Bronchial epithelial cell (primary cell): ENCODE measurements at regions not wholly inside any gene's neighbourhood (a gene's known extent, or its start where the extent isn't known, plus 50 kb on each side); places are given as distances from the start of the nearest gene placed in this dataset.
"Not testable (repeated sequence)": the region's sequence is repeated elsewhere in the genome, so short reads cannot be mapped to it uniquely, and the experiment has no call there.

Experiments
- DNase-seq: peaks from one replicate; pipeline ENCODE4 v3.0.0-alpha.2; 2010; ENCODE audit warnings: low read depth
- FAIRE-seq: peaks from 2 replicates; lab custom pipeline; 2011; peaks lifted over from hg19 to GRCh38; lab: Jason Lieb, UNC
- H3K27me3 ChIP-seq: 2 replicates; pipeline ENCODE4 v1.5.1; 2011; ENCODE audit warnings: low read length; ENCODE audit not compliant: control insufficient read depth, insufficient read depth
- H3K36me3 ChIP-seq: 2 replicates; pipeline ENCODE4 v1.5.1; 2011; ENCODE audit warnings: low read length; ENCODE audit not compliant: control insufficient read depth, insufficient read depth
- H3K4me3 ChIP-seq: 2 replicates; pipeline ENCODE4 v1.5.1; 2011; ENCODE audit warnings: mild to moderate bottlenecking, low read depth, low read length, control low read depth
- TF ChIP-seq, protein P1 (sequence below): IDR thresholded peaks from 2 replicates; pipeline ENCODE4 v1.5.1; 2011; ENCODE audit warnings: mild to moderate bottlenecking, moderate library complexity, low read length, control low read depth, inconsistent platforms; ENCODE audit not compliant: insufficient read depth, severe bottlenecking

DNA sequence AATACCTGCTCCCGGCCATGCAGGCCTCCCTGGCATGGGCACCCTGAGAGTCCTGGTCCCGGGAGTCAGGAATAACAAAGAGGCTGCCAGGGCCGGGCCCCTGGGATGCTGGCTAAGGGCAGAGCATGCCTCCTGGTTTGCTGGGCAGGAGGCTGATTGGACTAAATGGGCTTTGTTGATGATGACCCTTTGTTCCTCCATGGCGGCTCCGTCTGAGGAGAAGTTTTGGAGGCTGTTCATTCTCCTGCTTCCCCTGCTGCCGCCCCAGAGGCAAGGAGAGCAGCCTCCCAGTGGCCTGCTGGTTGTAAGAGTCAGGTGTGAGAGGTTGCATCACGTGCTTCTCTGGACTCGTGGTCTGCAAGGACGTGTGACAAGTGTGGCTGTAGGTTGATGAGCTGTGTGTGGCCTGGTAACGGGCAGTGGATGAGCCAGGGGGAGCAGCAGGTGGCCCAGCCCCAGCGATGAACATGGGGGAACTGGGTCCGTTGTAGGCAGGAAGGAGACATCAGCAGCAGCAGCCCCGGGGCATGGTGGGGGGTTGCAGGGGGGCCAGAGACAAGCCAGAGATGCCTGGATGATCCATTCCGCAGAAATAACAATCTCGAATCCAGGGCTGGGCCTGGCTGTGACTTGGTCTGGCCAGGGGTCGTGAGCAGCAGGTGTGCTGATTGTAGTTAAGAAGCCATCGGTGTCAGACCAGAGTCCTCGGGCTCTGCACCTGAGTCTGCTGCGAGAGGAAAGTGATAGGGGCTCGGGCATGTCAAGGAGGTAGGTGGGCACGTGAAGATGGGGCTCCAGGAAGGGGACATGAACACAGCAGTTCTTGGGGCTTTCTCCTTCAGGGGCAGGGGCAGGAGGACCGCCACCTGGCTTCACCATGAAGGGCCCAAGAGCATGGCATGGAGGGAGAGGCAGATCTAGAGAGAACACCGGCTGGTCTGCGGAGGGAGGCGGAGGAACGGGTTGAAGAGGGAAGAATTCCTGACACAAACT is 101.4 kb downstream of the TNFRSF13B start:
- DNase-seq (no peak), FAIRE-seq (no peak)
- H3K4me3 ChIP-seq: no peak overlapping the region
- no peaks in the 10 kb centered on the region for H3K27me3 ChIP-seq
- H3K36me3 ChIP-seq: no peaks in the 10 kb centered on the region
- TF ChIP-seq, protein P1, sequence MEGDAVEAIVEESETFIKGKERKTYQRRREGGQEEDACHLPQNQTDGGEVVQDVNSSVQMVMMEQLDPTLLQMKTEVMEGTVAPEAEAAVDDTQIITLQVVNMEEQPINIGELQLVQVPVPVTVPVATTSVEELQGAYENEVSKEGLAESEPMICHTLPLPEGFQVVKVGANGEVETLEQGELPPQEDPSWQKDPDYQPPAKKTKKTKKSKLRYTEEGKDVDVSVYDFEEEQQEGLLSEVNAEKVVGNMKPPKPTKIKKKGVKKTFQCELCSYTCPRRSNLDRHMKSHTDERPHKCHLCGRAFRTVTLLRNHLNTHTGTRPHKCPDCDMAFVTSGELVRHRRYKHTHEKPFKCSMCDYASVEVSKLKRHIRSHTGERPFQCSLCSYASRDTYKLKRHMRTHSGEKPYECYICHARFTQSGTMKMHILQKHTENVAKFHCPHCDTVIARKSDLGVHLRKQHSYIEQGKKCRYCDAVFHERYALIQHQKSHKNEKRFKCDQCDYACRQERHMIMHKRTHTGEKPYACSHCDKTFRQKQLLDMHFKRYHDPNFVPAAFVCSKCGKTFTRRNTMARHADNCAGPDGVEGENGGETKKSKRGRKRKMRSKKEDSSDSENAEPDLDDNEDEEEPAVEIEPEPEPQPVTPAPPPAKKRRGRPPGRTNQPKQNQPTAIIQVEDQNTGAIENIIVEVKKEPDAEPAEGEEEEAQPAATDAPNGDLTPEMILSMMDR: no peak

DNA sequence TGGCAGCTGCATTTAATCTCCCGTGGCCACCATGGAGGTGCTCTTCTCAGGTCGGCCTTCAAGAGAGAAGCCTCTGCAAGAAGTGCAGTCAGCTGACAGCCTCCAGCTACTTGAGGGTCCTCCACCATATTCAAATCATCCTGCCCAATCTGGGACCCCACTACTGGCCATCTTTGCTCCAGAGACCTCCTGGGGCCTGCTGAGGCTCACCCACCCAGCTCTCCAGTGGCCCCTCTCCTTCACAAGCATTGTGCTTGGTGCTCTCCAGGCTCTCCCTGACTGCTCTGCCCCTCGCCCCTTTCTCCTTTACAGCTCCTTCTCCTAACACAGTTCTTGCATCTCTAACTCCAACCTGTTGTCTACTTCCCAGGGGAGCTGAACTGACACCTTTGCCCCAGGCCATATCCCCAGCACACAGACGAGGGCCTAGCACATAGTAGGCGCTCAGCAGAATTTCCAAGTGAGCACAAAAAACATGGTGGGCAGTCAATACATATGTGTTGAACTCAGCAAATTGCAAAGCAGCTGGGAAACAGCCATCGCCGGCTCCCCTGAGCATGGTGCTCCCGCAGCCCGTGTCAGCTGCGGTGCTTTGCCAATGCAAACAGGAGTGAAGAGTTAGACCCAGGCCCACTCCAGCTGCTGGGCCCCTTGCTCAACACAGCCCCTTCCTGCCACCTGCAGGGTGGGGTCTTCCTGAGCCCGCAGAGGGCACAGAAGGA is 102.2 kb downstream of the TNFRSF13B start:
- H3K4me3 ChIP-seq, FAIRE-seq, H3K27me3 ChIP-seq, H3K36me3 ChIP-seq, DNase-seq: not testable (repeated sequence)

DNA sequence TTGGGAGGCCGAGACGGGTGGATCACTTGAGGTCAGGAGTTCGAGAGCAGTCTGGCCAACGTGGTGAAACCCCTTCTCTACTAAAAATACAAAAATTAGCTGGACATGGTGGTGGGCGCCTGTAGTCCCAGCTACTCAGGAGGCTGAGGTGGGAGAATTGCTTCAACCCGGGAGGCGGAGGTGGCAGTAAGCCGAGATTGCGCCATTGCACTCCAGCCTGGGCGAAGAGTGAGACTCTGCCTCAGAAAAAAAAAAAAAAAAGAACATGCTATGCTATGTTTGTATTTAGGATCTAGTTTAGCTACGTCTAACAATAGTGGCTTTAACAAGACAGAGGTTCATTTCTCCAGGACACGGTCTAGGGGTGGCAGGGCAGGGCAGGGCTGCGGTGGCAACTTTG is 103.3 kb downstream of the TNFRSF13B start:
- FAIRE-seq, DNase-seq, H3K36me3 ChIP-seq, H3K27me3 ChIP-seq, H3K4me3 ChIP-seq: not testable (repeated sequence)

DNA sequence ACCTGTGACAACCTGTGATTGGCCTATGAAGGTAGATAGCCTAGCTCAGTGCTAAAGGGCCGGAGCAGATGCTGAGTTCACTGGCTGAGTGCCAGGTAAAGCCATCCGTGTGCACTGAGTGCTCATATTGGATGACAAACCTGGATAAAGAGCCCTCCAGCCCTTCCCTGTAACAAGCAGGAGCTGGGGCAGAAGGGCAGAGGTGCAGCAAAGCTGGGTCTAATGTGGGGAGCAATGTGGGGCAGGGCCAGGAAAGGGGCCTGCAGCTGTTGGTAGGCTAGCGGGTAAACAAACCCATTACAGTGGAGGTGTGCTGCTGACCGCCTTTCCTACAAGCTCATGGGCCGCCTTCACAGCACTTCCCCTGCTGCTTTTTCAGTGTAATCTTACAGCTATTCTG is 104.4 kb downstream of the TNFRSF13B start:
- not testable (repeated sequence) for H3K36me3 ChIP-seq, DNase-seq, H3K27me3 ChIP-seq, FAIRE-seq, H3K4me3 ChIP-seq

DNA sequence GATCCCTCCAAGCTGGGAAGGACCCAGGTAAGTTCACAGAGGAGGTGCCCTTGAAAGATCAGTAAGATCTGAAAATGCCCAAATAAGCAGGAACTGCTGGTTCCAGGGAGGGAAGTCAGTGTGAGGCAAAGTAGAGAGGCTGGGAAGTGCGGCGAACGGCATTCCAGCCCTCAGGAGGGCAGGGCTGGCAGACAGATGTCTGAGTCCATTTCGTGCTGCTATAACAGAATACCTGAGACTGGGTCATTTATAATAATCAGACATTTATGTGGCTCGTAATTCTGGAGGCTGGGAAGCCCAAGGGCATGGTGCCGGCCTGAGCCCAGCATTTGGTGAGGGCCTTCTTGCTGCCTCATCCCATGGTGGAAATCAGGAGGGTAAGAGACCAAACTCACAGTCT is 105.1 kb downstream of the TNFRSF13B start:
- FAIRE-seq, H3K27me3 ChIP-seq, DNase-seq, H3K4me3 ChIP-seq, H3K36me3 ChIP-seq: not testable (repeated sequence)

DNA sequence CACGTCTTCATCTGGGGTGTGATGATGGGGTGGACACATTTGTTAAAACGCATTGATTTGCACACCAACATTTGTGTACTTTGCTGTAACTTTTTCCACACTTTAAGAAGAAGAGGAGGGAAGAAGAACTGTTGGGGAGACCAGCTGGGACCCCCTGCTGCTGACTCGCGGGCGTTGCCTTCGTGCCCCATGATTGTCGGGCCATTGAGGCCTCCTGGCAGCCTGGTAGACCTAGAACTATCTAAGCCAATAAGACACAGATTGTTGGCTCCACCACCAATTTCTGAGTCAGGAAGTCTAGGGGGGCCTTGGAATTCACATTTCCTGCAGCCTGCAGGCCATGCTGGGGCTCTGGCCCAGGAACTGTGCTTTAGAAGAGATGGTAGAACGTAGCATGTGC is 105.5 kb downstream of the TNFRSF13B start:
- DNase-seq (no peak), FAIRE-seq (no peak)
- H3K4me3 ChIP-seq: no peak overlapping the region
- TF ChIP-seq, protein P1: no peak
- H3K36me3 ChIP-seq: no peaks in the 10 kb centered on the region
- H3K27me3 ChIP-seq: no peaks in the 10 kb centered on the region

DNA sequence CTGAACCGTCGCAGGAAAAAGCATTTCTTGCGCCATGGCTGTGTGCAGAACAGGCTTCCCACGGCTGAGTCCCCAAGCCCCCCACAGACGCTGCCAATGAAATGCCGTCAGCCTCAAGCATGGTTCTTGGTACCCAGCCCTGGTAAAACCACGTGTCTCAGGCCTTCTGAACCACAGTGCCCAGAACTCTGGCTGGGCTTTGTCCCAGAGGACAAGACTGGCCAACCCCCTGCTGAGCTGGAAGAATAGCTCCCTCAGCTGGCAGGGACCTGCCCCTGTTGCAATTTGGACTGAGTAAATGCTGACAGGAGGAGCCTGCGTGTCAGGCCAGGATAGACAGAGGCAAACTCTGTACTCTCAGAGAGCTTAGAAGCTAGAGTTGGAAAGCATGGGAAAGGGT is 106.2 kb downstream of the TNFRSF13B start:
- H3K36me3 ChIP-seq, H3K27me3 ChIP-seq, FAIRE-seq, DNase-seq, H3K4me3 ChIP-seq: not testable (repeated sequence)
- TF ChIP-seq, protein P1: peak; percentile 14

DNA sequence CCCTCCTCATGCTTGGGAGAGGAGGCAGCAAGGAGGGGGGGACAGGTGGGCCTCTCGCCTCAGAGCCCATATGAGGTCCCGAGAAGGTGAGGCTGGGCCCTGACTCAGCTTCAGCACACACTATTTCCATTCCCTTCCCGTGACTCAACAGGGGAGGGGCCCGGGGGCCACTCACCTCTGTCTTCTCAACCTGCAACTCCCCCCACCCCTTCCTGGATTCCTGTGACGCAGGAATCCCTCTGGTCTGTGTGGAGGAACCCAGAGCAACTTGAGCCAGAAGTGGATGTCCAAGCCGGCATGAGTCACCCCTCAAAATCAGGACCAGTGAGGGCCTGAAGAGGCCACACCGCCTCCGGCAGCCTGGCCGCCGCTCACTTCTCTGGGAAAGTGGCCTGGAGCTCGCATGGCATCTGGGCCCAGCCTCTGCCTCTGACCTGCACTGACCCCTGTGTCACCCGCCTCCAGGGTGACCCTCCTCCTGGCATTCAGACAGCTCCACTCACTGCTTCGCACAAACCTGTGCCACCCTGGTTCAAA is 106.8 kb downstream of the TNFRSF13B start:
- not testable (repeated sequence) for H3K36me3 ChIP-seq, H3K4me3 ChIP-seq, H3K27me3 ChIP-seq, DNase-seq
- FAIRE-seq: peak; percentile 97

DNA sequence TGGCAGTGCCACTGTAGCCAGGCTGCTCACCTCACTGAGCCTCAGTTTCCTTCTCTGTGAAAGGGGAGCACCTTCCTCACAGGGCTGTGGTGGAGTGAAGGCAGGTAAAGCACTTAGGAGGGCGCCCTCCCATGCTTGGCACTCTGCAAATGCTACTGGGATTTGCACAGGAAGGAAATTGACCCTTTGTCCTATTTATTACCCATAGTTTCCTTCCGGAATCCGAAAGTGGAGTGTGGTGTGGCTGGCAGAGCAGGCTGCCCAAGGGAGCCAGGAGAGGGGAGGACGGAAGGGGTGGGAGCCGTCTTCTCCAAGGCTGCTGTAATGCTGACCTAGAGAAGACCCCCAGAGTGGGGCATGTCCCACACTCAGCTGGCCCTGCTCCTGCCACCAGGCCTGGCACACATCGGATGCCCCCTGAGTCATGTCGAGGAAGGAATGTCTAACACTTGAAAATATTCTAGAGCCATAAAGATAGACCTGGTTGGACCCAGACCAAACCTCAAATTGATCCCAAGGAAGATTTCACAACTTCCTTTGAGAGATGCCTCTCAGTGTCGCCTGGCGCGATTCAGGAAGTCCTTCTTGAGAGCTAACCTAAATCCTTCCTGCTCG is 107.3 kb downstream of the TNFRSF13B start:
- peak; percentile 18 for FAIRE-seq
- not testable (repeated sequence) for H3K27me3 ChIP-seq, H3K4me3 ChIP-seq, H3K36me3 ChIP-seq
- DNase-seq: peak; percentile 53
